ENCODE measurements at regions not wholly inside any gene's neighbourhood (a gene's known extent, or its start where the extent isn't known, plus 50 kb on each side); places are given as distances from the start of the nearest gene placed in this dataset.

DNA sequence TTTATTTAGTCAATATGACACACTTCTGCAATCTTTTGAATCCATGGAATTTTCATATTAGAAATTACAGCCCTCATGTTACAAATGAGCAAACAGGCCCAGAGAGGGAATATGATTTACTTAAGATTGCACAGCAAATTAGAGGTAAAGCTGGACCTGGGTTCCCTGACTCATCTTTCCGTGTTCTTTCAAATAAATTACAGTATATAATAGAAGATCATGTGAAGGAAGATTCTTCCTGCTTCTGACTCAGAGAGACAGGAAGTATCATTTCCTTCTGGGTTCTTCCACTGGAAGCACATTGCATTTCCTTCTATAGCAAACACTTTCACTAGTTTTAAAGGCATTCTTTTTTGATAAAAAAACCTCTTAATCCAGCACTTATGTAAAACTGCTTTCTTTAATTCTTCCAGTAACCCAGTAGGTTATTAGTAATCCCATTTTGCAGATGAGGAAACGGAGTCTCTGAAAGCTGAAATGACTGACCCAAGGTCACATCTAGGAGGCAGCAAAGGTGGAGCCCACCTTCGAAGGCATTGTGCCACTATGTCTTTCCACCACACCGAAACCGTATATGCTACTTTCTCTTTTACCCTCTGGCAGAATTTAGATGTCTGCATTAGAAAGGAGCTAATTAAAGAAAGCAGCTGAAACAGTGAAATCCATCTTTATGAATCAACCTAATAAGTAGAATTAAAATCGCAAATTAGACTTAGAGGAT lies 566.7 kb upstream of the KLF4 start:
- H3K4me2 ChIP-seq (ENCODE audit: insufficient read depth, insufficient read length, low read length): no peak overlapping the region
- no peak overlapping the region for H3K23ac ChIP-seq (ENCODE audit: insufficient read length, low read depth, low read length)
- H3K79me2 ChIP-seq (ENCODE audit: insufficient read depth, low read length): no peaks in the 10 kb centered on the region
- no peak overlapping the region for H3K9ac ChIP-seq (ENCODE audit: extremely low read depth, insufficient read length, low read length)
- no peaks in the 10 kb centered on the region for H3K9me3 Mint-ChIP-seq
- H2BK120ac ChIP-seq (ENCODE audit: low read depth, low read length, poor library complexity, severe bottlenecking): no peak overlapping the region
- WGBS (ENCODE audit: extremely low coverage, insufficient read length, low lambda C conversion rate): no CpG with 5 or more reads among the region's 6 CpGs
- no peaks in the 10 kb centered on the region; the same call in 1 of the 2 replicates for H3K4me1 ChIP-seq (ENCODE audit: insufficient read depth, low read length)
- TF ChIP-seq, protein P1, sequence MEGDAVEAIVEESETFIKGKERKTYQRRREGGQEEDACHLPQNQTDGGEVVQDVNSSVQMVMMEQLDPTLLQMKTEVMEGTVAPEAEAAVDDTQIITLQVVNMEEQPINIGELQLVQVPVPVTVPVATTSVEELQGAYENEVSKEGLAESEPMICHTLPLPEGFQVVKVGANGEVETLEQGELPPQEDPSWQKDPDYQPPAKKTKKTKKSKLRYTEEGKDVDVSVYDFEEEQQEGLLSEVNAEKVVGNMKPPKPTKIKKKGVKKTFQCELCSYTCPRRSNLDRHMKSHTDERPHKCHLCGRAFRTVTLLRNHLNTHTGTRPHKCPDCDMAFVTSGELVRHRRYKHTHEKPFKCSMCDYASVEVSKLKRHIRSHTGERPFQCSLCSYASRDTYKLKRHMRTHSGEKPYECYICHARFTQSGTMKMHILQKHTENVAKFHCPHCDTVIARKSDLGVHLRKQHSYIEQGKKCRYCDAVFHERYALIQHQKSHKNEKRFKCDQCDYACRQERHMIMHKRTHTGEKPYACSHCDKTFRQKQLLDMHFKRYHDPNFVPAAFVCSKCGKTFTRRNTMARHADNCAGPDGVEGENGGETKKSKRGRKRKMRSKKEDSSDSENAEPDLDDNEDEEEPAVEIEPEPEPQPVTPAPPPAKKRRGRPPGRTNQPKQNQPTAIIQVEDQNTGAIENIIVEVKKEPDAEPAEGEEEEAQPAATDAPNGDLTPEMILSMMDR (conservative IDR thresholded peaks at IDR 0.05): no peak
- H3K14ac ChIP-seq (ENCODE audit: insufficient read depth, low read length): no peak overlapping the region
- H3K4ac ChIP-seq (ENCODE audit: low read depth, low read length): no peak overlapping the region
- H4K5ac ChIP-seq (ENCODE audit: insufficient read length, low read depth, low read length): no peak overlapping the region
- no peak overlapping the region for H2BK20ac ChIP-seq (ENCODE audit: low read depth, low read length, poor library complexity, severe bottlenecking)
- no peak overlapping the region for H3K18ac ChIP-seq (ENCODE audit: insufficient read length, low read depth, low read length)
- no peak overlapping the region for H4K8ac ChIP-seq (replicated peaks; ENCODE audit: insufficient read length, low read depth, low read length)
- H3K4me3 Mint-ChIP-seq: no peak overlapping the region
- no peaks in the 10 kb centered on the region for H3K27me3 ChIP-seq (ENCODE audit: insufficient read depth, low read length)
- peaks cover 39 to 42% of the 10 kb centered on the region in 2 experiments for H3K4me1 Mint-ChIP-seq
- H3T11ph ChIP-seq (ENCODE audit: low read length): no peak overlapping the region
- no peaks in the 10 kb centered on the region for H3K23me2 ChIP-seq (ENCODE audit: insufficient read length, low read depth, low read length, poor library complexity, severe bottlenecking)
- H3K36me3 Mint-ChIP-seq (ENCODE audit: insufficient read depth in 1 of 3, low read depth in 3 of 3): no peaks in the 10 kb centered on the region
- no peak overlapping the region for H2AFZ ChIP-seq (ENCODE audit: low read length)
- H3K56ac ChIP-seq (ENCODE audit: insufficient read length, low read depth, low read length): no peak overlapping the region
- no peak overlapping the region for H3K27ac Mint-ChIP-seq
- H3K79me1 ChIP-seq (ENCODE audit: insufficient read depth, low read depth, low read length, poor library complexity, severe bottlenecking): no peaks in the 10 kb centered on the region
- no peak overlapping the region for H2AK5ac ChIP-seq (ENCODE audit: insufficient read length, low read length)
- no peak overlapping the region for H4K91ac ChIP-seq (ENCODE audit: insufficient read length, low read depth, low read length)
- H2BK15ac ChIP-seq (ENCODE audit: low read depth, low read length): no peak overlapping the region
- DNase-seq: no peak
- no peak overlapping the region for H2BK12ac ChIP-seq (ENCODE audit: insufficient read length, low read depth, low read length)
- no peaks in the 10 kb centered on the region for H4K20me1 ChIP-seq (ENCODE audit: control insufficient read depth, insufficient read depth, insufficient read length)
- no peak overlapping the region for H2BK5ac ChIP-seq (ENCODE audit: insufficient read length, low read length)
- no peak overlapping the region for H3K27ac ChIP-seq (ENCODE audit: insufficient read length, low read depth, low read length)
- H3K27me3 Mint-ChIP-seq (ENCODE audit: low read depth): peaks cover 10% of the 10 kb centered on the region
- H3K9me3 ChIP-seq (ENCODE audit: control insufficient read depth, low read depth, low read length): no peaks in the 10 kb centered on the region
